ENCODE measurements at regions not wholly inside any gene's neighbourhood (a gene's known extent, or its start where the extent isn't known, plus 50 kb on each side); places are given as distances from the start of the nearest gene placed in this dataset.
"Not testable (repeated sequence)": the region's sequence is repeated elsewhere in the genome, so short reads cannot be mapped to it uniquely, and the experiment has no call there.

DNA sequence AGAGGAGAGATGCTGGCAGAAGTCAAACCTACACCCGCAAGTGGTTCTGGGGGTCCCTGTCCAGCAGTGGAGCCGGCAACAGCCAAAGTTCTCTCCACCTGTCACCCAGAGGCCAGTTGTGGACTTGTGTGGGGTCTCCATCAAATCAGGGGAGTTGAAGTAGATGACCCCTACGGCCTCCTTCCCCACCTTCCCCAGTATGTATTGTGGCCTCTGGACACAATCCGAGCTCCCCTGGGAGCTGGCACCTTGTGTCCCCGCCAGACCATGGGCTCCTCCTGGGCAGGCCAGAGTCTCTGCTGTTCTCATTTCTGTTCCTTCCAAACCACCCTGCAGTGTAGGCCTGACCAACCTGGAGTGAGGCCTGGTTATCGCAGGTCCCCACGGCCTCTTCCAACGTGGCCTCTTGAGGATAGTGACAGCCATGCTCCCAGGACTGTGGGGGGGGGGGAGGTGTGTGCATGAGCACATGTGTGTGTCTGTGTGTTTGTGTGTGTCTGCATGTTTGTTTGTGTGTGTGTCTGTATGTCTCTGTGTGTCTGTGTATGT, 246.4 kb downstream of the MATN1 start:
- no peak for DNase-seq

- DNase-seq, result no peak
Observed at GRCh38 chr1:30476476-30476875, 246.9 kb downstream of the MATN1 start.

GRCh38 chr1:30475966-30476365, 247.4 kb downstream of the MATN1 start:
- no peak for DNase-seq

- no peak for DNase-seq
Observed at GRCh38 chr1:30475201-30475600, 248.2 kb downstream of the MATN1 start.

- DNase-seq, result no peak
Observed at GRCh38 chr1:30474818-30475200, 248.6 kb downstream of the MATN1 start.

- DNase-seq, result no peak
Observed at GRCh38 chr1:30473922-30474817, 249.2 kb downstream of the MATN1 start.

DNA sequence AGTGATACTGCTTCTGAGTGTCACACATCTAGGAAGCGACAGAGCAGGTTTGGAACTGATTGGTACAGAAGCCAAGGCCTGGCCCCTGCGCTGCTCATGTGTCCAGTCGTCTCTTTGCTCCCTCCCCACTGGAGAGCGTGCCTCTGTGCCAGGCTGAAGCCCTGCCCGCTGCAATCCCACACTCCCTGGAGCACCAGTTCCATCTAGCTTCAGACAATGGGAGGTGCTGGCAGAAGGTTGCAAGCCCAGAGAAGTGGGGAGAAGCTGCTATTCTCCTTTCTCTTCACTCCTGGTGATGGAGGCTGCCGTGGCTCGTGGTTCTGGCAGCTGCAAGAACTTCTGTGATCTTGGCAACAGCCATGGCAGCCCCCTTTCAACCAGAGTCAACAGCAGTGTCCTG, 250.9 kb downstream of the MATN1 start:
- no peak for DNase-seq

DNA sequence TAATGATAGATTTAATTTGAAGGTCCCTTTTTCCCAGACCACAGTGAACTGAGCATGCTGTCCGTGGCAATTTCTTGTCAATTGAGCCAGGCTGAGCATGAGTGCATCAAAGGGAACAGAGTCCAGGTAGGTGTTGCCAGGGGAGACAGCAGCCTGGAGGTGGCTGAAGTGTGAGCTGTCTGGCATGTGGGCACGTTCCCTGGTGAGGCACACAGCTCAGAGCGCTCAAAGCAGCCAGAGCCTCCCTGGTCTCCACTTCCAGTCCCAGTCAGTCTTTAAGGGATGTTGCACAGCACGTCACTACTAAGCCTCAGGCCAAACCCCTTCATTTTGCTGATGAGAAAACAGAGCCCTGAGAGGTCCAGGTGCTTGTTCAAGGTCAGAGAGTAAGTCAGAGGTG, 251.4 kb downstream of the MATN1 start:
- no peak for DNase-seq

- no peak for DNase-seq
Observed at GRCh38 chr1:30471307-30471706, 252.1 kb downstream of the MATN1 start.

DNA sequence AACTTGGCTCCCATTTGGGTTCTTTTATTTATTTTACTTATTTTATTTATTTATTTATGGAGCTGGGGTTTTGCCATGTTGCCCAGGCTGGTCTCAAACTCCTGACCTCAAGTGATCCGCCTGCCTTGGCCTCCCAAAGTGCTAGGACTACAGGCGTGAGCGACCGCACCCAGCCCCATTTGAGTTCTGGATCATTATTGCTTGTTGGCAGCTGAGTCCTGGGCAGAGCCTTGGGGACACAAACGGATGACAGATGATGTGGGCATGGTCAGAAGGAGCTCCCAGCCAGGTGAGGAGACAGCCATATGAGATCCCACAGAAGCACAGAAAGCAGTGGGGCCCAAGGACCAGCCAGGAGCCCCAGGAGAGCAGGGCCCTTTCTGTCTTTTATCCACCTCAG, 254.0 kb downstream of the MATN1 start:
- DNase-seq, result no peak

GRCh38 chr1:30467101-30467500, 256.3 kb downstream of the MATN1 start:
- no peak for DNase-seq

DNA sequence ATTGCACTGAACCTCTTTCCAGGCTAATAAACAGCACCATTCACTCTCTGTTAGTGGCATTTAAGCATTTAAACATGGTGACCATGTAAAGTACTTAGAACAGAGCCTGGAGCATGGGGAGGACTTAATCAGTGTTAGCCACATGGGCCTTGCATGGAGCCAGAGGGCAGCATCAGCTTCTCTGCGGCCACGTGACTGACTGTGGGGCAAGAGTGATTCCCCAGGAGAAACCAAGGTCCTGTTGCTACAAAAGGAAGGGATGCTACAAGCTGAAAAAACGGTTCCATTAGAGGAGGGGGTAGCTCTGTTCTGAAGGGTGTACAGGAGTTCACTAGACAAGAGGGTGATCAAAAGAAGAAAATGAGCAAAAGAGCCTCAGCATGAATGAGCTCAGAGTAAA, 256.8 kb downstream of the MATN1 start:
- no peak for DNase-seq

GRCh38 chr1:30466026-30466425, 257.4 kb downstream of the MATN1 start:
- no peak for DNase-seq

DNA sequence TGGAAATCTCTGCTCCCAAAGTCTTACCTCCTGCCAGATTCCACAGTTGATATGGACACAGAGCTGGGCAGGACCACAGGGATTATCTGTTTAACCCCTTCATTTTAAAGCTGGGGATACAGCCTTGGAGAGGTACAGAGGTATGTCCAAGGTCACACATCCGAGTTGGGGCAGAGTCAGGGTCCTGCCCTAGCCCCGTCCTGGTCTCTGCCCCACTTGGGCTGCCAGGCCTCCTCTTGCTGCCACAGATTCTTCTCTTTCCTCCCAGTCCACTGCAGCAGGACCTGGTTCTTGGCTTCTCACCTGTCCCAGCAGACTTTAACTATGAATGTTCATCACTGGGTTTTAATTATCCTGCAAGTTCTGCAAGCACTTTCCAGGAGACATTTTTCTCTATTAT, 258.3 kb downstream of the MATN1 start:
- DNase-seq, result no peak

DNA sequence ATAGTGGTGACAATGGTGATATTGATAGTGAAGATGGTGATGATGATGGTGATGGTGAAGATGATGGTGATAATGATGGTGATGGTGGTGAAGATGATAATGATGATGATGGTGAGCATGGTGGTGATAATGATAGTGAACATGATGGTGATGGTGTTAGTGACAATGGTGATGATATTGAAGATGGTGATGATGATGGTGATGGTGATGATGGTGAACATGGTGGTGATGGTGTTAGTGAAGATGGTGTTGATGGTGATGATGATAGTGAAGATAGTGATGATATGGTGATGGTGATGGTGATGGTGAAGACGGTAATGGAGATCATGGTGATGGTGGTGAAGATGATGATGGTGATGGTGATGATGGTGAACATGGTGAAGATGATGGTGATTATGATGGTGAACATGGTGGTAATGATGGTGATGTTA, 259.2 kb downstream of the MATN1 start:
- DNase-seq, result no peak

DNA sequence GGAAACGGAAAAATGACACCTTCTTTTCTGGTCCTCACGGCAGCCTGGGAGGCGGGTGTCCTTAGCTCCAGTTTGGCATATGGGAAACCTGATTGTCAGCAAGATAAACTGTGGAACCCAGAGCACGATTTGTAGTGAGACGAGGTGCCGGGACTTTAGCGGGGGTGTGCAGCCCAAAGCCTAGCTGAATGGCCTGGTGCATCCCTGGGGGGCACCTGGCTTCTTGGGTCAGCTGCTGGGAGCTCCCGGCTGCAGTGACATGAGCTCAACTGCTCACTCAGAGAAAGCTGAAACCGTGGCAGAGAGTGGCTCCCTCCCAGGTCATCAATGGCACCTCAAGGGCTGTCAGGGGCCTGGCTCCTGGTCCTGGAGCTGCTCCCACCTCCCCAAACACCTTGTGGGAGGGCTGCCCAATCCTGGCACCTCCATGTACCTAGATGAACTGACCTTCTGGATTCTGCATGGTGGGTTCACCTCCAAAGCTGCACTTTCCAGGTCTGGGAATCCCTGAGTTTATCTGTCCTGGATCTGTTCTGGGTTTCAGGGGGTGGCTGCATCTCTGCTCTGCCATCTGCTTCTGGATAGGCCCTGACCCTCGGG, 260.5 kb downstream of the MATN1 start:
- DNase-seq, result no peak

- no peak for DNase-seq
Observed at GRCh38 chr1:30462166-30462565, 261.2 kb downstream of the MATN1 start.

DNA sequence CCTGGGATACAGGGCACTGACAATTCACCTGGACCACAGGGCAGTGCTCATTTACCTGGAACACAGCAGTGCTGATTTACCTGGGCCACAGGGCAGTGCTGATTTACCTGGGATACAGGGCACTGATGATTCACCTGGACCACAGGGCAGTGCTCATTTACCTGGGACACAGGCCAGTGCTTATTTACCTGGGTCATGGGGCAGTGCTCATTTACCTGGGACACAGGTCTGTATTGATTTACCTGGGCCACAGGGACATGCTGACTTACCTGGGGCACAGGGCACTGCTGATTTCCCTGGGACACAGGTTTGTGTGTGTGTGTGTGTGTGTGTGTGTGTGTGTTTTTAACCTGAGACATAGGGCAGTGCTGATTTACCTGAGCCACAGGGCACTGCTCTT, 261.7 kb downstream of the MATN1 start:
- DNase-seq, result no peak

DNA sequence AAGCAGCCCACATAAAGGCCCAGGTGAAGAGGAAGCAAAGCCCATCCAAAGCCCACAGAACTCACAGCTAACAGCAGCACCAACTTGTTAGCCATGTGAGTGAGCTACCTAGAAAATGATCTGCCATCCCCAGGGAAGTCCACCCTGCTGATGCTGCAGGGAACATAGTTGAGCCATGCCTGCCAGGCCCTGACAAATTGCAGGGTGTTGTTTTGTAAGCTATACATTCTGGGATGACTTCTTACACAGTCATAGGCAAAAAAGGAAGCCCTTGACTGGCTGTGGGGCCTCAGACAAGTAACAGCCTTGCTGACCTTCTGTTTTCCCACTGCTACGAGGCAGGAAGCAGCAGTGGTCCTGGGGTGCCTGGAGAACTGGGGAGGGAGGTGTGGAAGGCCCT, 262.7 kb downstream of the MATN1 start:
- DNase-seq, result no peak

- not testable (repeated sequence) for DNase-seq
Observed at GRCh38 chr1:30458730-30459485, 264.5 kb downstream of the MATN1 start.

- no peak for DNase-seq
Observed at GRCh38 chr1:30452925-30453324, 270.5 kb downstream of the MATN1 start.

DNA sequence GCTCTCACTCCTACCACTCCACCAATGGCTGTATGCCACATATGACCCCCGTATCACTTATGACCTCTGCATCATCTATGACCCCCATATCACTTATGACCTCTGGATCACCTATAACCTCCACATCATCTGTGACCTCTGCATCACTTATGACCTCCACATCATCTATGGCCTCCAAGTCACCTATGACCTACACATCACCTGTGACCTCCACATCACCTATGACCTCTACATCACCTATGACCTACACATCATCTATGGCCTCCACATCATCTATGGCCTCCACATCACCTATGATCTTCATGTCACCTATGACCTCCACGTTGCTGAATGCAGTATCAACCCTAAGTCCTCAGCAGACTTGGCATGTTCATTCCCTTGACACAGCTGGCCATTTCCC, 271.2 kb downstream of the MATN1 start:
- DNase-seq, result no peak

DNA sequence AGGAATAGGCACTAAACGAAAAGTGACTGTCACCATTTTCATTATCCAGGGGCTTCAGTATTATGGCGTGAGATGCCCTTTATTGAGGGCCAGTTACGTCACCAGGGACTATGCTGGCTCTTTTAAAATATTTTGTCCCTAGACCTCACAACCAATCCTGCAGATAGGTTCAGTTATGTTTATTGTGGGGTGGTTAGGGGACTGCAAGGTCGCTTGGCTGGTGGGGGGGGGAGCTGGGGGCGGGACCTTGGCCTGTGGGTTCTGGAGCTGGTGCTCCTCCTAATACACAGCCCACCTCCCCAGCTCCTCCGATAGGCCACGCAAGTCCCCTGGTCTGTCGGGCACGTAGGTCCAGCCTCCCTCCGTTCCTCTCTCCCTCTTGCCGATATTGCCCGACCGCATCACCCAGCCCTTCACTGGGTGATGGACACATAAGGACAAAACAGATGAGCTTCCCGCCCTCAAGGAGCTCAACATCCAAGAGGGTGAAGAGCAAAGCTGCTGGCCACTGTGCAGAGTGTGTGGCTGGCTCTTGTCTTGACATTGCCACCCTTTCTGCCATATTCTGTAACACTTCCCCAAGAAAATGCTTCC, 271.8 kb downstream of the MATN1 start:
- DNase-seq, result no peak
